H1 (cell line): ENCODE measurements at regions not wholly inside any gene's neighbourhood (a gene's known extent, or its start where the extent isn't known, plus 50 kb on each side); places are given as distances from the start of the nearest gene placed in this dataset.

Experiments
- CTCF ChIA-PET: fragments of 300-600 bp; sonication (Branson Sonifier 250); formaldehyde crosslinking; loops from one replicate; lab custom pipeline; 2021; ENCODE audit not compliant: partially characterized antibody; lab: Charles Lee
- POLR2A ChIA-PET: fragments of 300-600 bp; sonication (Branson Sonifier 250); formaldehyde crosslinking; loops from one replicate; lab custom pipeline; 2021; ENCODE audit warnings: inconsistent platforms; ENCODE audit not compliant: partially characterized antibody; lab: Charles Lee
- DNase-seq, 2 experiments: peaks; one replicate each; pipeline versions ENCODE4 v3.0.0 to v3.0.0-alpha.2; 2010 to 2022; ENCODE audit warnings: low spot score in 2 of 2, low read depth in 1 of 2, mixed read lengths in 1 of 2
- FAIRE-seq: peaks from 2 replicates; lab custom pipeline; 2011; peaks lifted over from hg19 to GRCh38; lab: Jason Lieb, UNC
- H2AFZ ChIP-seq: 2 replicates; pipeline ENCODE4 v1.8.1; 2012; ENCODE audit warnings: low read length, inconsistent platforms
- H2AK5ac ChIP-seq: 2 replicates; pipeline ENCODE4 v1.6.1; 2013; ENCODE audit warnings: low read depth, low read length
- H2BK120ac ChIP-seq: replicated peaks from 2 replicates; pipeline ENCODE3; 2013; ENCODE audit warnings: low read depth, low read length, inconsistent platforms
- H2BK12ac ChIP-seq: 2 replicates; pipeline ENCODE4 v1.6.1; 2013; ENCODE audit warnings: low read depth, low read length
- H2BK15ac ChIP-seq: 2 replicates; pipeline ENCODE4 v1.6.1; 2013; ENCODE audit warnings: low read length
- H2BK20ac ChIP-seq: 2 replicates; pipeline ENCODE4 v1.6.1; 2013; ENCODE audit warnings: low read length
- H2BK5ac ChIP-seq: 2 replicates; pipeline ENCODE4 v1.6.1; 2013; ENCODE audit warnings: low read depth, low read length
- H3K14ac ChIP-seq: 2 replicates; pipeline ENCODE4 v1.6.1; 2013; ENCODE audit warnings: inconsistent platforms; ENCODE audit not compliant: insufficient read length
- H3K18ac ChIP-seq: 2 replicates; pipeline ENCODE4 v1.6.1; 2013; ENCODE audit warnings: low read length; ENCODE audit errors: extremely low read depth
- H3K23ac ChIP-seq: 2 replicates; pipeline ENCODE4 v1.6.1; 2013; ENCODE audit warnings: inconsistent platforms; ENCODE audit not compliant: insufficient read length
- H3K23me2 ChIP-seq: 2 replicates; pipeline ENCODE4 v1.6.1; 2013; ENCODE audit warnings: low read depth, low read length
- H3K27ac ChIP-seq: 2 replicates; pipeline ENCODE4 v1.6.1; 2011; ENCODE audit warnings: low read depth, low read length, inconsistent platforms
- H3K27me3 ChIP-seq, 4 experiments: replicated peaks in 1 of 4; 1 replicate in 1 of 4; 2 replicates in 3 of 4; pipeline versions ENCODE4 v1.6.1 to v1.8.1; 2011 to 2013; ENCODE audit warnings: low read length in 3 of 4, mild to moderate bottlenecking in 3 of 4, inconsistent platforms in 2 of 4, mixed read lengths in 2 of 4, moderate library complexity in 1 of 4; ENCODE audit not compliant: control insufficient read depth in 3 of 4, insufficient read depth in 3 of 4; ENCODE audit errors: extremely low read depth in 1 of 4
- H3K36me3 ChIP-seq, 4 experiments: 2 replicates each; pipeline versions ENCODE4 v1.6.1 to v1.8.1; 2011 to 2013; ENCODE audit warnings: mild to moderate bottlenecking in 4 of 4, low read length in 3 of 4, moderate library complexity in 2 of 4, control low read depth in 1 of 4, inconsistent platforms in 1 of 4; ENCODE audit not compliant: insufficient read depth in 4 of 4, control insufficient read depth in 2 of 4
- H3K4ac ChIP-seq: replicated peaks from 2 replicates; pipeline ENCODE3; 2013; ENCODE audit warnings: low read length, low read depth, mixed read lengths, inconsistent platforms; ENCODE audit not compliant: insufficient read length
- H3K4me1 ChIP-seq, 4 experiments: replicated peaks in 1 of 4; 1 replicate in 1 of 4; 2 replicates in 3 of 4; pipeline versions ENCODE4 v1.6.1 to v1.8.1; 2011 to 2013; ENCODE audit warnings: low read length in 3 of 4, inconsistent platforms in 2 of 4, mixed read lengths in 1 of 4; ENCODE audit not compliant: insufficient read depth in 4 of 4, control insufficient read depth in 3 of 4
- H3K4me2 ChIP-seq, 2 experiments: 2 replicates each; pipeline versions ENCODE4 v1.6.1 to v1.8.1; 2011 to 2013; ENCODE audit warnings: low read depth in 2 of 2, low read length in 2 of 2, control low read depth in 1 of 2, inconsistent platforms in 1 of 2, mild to moderate bottlenecking in 1 of 2; ENCODE audit not compliant: insufficient read depth in 1 of 2
- H3K4me3 ChIP-seq, 4 experiments: fragments of 200-600, 300-600 bp in 1 of 4; sonication (generic), shearing (Covaris generic), sonication (Bioruptor Twin) in 1 of 4; 2 replicates each; pipeline versions ENCODE4 v1.5.1 to v1.8.1; 2011 to 2016; ENCODE audit warnings: low read length in 4 of 4, low read depth in 3 of 4, control low read depth in 2 of 4, inconsistent platforms in 2 of 4, mild to moderate bottlenecking in 2 of 4, mixed read lengths in 1 of 4, moderate library complexity in 1 of 4; ENCODE audit not compliant: insufficient read depth in 2 of 4; ENCODE audit errors: extremely low read depth in 1 of 4
- H3K56ac ChIP-seq: replicated peaks from 2 replicates; pipeline ENCODE3; 2013; ENCODE audit warnings: low read depth, mild to moderate bottlenecking, mixed read lengths, low read length, inconsistent platforms; ENCODE audit not compliant: insufficient read length
- H3K79me1 ChIP-seq: 2 replicates; pipeline ENCODE4 v1.6.1; 2013; ENCODE audit warnings: low read depth, low read length, control low read depth
- H3K79me2 ChIP-seq, 2 experiments: 2 replicates each; pipeline versions ENCODE4 v1.6.1 to v1.8.1; 2012 to 2013; ENCODE audit warnings: low read length in 2 of 2, mild to moderate bottlenecking in 2 of 2, inconsistent platforms in 1 of 2; ENCODE audit not compliant: insufficient read depth in 2 of 2, control insufficient read depth in 1 of 2
- H3K9ac ChIP-seq, 4 experiments: replicated peaks in 1 of 4; 1 replicate in 1 of 4; 2 replicates in 3 of 4; pipeline versions ENCODE4 v1.6.1 to v1.8.1; 2011 to 2013; ENCODE audit warnings: low read depth in 3 of 4, low read length in 3 of 4, control low read depth in 2 of 4, mild to moderate bottlenecking in 2 of 4, moderate library complexity in 2 of 4, inconsistent platforms in 1 of 4; ENCODE audit errors: extremely low read depth in 1 of 4
- H3K9me3 ChIP-seq, 2 experiments: 2 replicates each; pipeline versions ENCODE4 v1.6.1 to v1.8.1; 2012 to 2013; ENCODE audit warnings: mild to moderate bottlenecking in 2 of 2, moderate library complexity in 2 of 2, control low read depth in 1 of 2, inconsistent platforms in 1 of 2, low read depth in 1 of 2, low read length in 1 of 2, mixed read lengths in 1 of 2; ENCODE audit not compliant: insufficient read depth in 2 of 2
- H4K20me1 ChIP-seq, 2 experiments: replicated peaks in 1 of 2; 2 replicates each; pipeline versions ENCODE3 to v1.8.1; 2011 to 2013; ENCODE audit warnings: inconsistent platforms in 2 of 2, low read length in 2 of 2, mild to moderate bottlenecking in 1 of 2; ENCODE audit not compliant: insufficient read depth in 2 of 2, control insufficient read depth in 1 of 2
- H4K5ac ChIP-seq: 2 replicates; pipeline ENCODE4 v1.6.1; 2013; ENCODE audit warnings: low read length, low read depth, mixed read lengths, inconsistent platforms; ENCODE audit not compliant: insufficient read length
- H4K8ac ChIP-seq: 2 replicates; pipeline ENCODE4 v1.8.0; 2013; ENCODE audit warnings: mild to moderate bottlenecking, moderate library complexity, low read length, inconsistent platforms; ENCODE audit not compliant: insufficient read depth; ENCODE audit errors: extremely low read depth
- H4K91ac ChIP-seq: replicated peaks from 2 replicates; pipeline ENCODE3; 2013; ENCODE audit warnings: low read length, mixed read lengths, inconsistent platforms; ENCODE audit not compliant: insufficient read length
- SIRT6 ChIP-seq: IDR thresholded peaks from one replicate; pipeline ENCODE4 v1.7.1; 2012; ENCODE audit warnings: low read length, inconsistent platforms
- WGBS, 2 experiments: shearing (Covaris generic) in 1 of 2; methylation state at CpG; one replicate each; pipeline versions ENCODE4 v1.1.6 to v1.1.7; 2013 to 2015; ENCODE audit warnings: low lambda C conversion rate in 2 of 2, mixed read lengths in 2 of 2, inconsistent platforms in 1 of 2, low coverage in 1 of 2, missing lambda C conversion rate in 1 of 2; ENCODE audit not compliant: insufficient replicate concordance in 2 of 2, insufficient coverage in 1 of 2, insufficient read length in 1 of 2; ENCODE audit errors: extremely low coverage in 1 of 2, missing lambda C conversion rate in 1 of 2; 5-methylcytosine and 5-hydroxymethylcytosine counted together

DNA sequence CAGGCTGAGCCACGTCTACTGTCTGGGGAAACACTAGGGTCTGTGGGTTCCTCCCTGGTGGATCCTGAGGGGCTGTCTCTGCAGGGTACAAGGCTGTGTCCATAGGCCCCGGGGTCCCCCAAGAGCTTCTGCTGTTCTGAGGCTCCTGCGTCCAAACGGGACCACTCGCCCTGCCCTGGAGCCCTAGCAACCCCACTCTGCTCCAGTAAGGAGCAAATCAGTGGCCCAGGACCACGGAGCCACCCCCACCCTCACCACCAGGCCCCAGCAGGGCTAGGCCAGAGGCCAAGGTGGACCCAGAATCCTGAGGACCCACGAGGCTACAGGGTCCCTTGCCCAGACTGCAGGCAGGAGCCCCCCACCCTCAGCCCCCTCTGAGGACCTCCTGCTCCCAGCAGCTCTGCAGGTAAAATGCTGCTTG, 75.1 kb upstream of the GALNT9 start:
- H3K4me1 ChIP-seq, result peaks cover 0 to 7% (median 1%) of the 10 kb centered on the region in 4 experiments; a peak in 5 of 7 replicates
- ChIA-PET POLR2A (interaction anchor here (0.6 kb wide), 1 partner anchor 76 kb away, joined by 3 read pairs; no protein-coding TSS in a partner anchor), CTCF (interaction anchor here (1.3 to 3.3 kb wide), 3 partner anchors 8 to 57 kb away, joined by 4 to 17 read pairs (median 5); no protein-coding TSS in a partner anchor)
- no peak overlapping the region for H3K27ac ChIP-seq
- no peaks in the 10 kb centered on the region for H3K79me2 ChIP-seq
- H3K9me3 ChIP-seq, result no peaks in the 10 kb centered on the region; a peak in 1 of 4 replicates
- no peaks in the 10 kb centered on the region for H3K79me1 ChIP-seq
- no peak overlapping the region for H2AK5ac ChIP-seq
- peaks cover 11% of the 10 kb centered on the region; the same call in 1 of the 2 replicates for H3K23me2 ChIP-seq
- H2BK120ac ChIP-seq, result no peak overlapping the region
- no peak overlapping the region for H4K5ac ChIP-seq
- H4K8ac ChIP-seq, result no peak overlapping the region
- H2BK20ac ChIP-seq, result no peak overlapping the region
- no peak overlapping the region for H3K4me3 ChIP-seq
- H2AFZ ChIP-seq, result no peak overlapping the region
- no peak overlapping the region for H3K4ac ChIP-seq
- FAIRE-seq (no peak), DNase-seq (no peak)
- H3K9ac ChIP-seq, result no peak overlapping the region
- H2BK12ac ChIP-seq, result no peak overlapping the region
- H4K91ac ChIP-seq, result no peak overlapping the region
- H3K56ac ChIP-seq, result no peak overlapping the region
- 84% methylated on average over 7 of the region's 7 CpGs; no CpG with 5 or more reads in 1 of the 2 experiments for WGBS, 2 experiments
- H3K36me3 ChIP-seq, result no peaks in the 10 kb centered on the region
- no peak overlapping the region for H3K23ac ChIP-seq
- no peak overlapping the region for H3K18ac ChIP-seq
- peaks cover 0 to 17% (median 9%) of the 10 kb centered on the region in 4 experiments; a peak in 5 of 7 replicates for H3K27me3 ChIP-seq
- no peak overlapping the region for H2BK15ac ChIP-seq
- H4K20me1 ChIP-seq, result peaks cover 0 to 2% of the 10 kb centered on the region in 2 experiments
- H3K14ac ChIP-seq, result no peak overlapping the region
- no peak overlapping the region for H3K4me2 ChIP-seq
- H2BK5ac ChIP-seq, result no peak overlapping the region
- TF ChIP-seq SIRT6, result no peak
